GM10248 (cell line): ENCODE measurements at regions not wholly inside any gene's neighbourhood (a gene's known extent, or its start where the extent isn't known, plus 50 kb on each side); places are given as distances from the start of the nearest gene placed in this dataset.

Experiments used
- CTCF ChIA-PET: fragments of 300-600 bp; sonication (Branson Sonifier 250); formaldehyde crosslinking; extraction: SDS; loops from one replicate; lab custom pipeline; 2021; ENCODE audit warnings: antibody characterized with exemption; lab: Yijun Ruan, JAX
- POLR2A ChIA-PET: fragments of 350-650 bp; sonication (Branson Sonifier 250); formaldehyde crosslinking; extraction: SDS; loops from one replicate; lab custom pipeline; 2020; ENCODE audit warnings: antibody characterized with exemption; lab: Yijun Ruan, JAX
- DNase-seq: peaks from one replicate; pipeline ENCODE4 v3.0.0; 2012; ENCODE audit errors: extremely low spot score
- TF ChIP-seq, protein P1 (sequence below): IDR thresholded peaks from 2 replicates; pipeline ENCODE4 v1.5.1; 2012; ENCODE audit warnings: mild to moderate bottlenecking, low read depth; ENCODE audit errors: extremely low read depth, missing control alignments, control extremely low read depth

- ChIA-PET CTCF (interaction anchor here (0.8 kb wide), 1 partner anchor 8 kb away, joined by 3 read pairs; no protein-coding TSS in a partner anchor), POLR2A (no interaction called here)
- TF ChIP-seq, protein P1, sequence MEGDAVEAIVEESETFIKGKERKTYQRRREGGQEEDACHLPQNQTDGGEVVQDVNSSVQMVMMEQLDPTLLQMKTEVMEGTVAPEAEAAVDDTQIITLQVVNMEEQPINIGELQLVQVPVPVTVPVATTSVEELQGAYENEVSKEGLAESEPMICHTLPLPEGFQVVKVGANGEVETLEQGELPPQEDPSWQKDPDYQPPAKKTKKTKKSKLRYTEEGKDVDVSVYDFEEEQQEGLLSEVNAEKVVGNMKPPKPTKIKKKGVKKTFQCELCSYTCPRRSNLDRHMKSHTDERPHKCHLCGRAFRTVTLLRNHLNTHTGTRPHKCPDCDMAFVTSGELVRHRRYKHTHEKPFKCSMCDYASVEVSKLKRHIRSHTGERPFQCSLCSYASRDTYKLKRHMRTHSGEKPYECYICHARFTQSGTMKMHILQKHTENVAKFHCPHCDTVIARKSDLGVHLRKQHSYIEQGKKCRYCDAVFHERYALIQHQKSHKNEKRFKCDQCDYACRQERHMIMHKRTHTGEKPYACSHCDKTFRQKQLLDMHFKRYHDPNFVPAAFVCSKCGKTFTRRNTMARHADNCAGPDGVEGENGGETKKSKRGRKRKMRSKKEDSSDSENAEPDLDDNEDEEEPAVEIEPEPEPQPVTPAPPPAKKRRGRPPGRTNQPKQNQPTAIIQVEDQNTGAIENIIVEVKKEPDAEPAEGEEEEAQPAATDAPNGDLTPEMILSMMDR, result no peak
- DNase-seq, result no peak
These were observed 64.3 kb upstream of the ZNF32 start for GRCh38 chr10:43712821-43713584.

DNA sequence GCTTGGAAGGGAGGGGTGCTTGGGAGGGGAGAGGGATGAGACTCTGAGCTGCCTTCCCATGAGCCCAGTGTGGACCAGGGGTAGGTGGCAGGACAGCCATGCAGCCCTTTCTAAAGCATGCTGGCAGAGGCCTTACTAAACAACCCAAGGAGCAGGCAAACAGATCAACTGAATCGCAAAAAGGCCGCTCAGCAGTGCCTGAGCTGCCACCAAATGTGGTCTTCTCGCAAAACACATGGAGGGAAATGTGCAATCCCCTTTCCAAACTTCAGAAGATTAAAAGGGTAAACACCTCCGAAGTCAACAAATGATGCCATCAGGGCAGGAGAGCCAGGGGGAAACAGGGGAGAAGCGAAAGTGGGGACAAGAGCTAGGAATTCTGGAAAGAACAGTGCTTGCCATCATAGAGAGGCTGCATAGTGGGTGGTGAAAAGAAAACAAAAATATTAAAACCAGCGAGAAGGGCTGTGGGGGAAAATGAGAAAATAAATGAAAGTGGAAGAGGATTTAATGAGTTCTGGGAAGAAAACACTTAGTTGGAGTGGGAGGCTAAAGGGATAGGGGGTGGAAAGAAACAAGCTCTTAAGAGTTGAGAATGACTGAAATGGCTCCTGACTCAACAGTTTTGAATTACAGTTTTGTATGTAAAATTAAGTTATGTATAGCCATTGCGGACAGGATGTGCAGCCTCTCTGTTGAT, 62.2 kb upstream of the ZNF32 start:
- ChIA-PET POLR2A (no interaction called here), CTCF (interaction anchor here (1.1 kb wide), 1 partner anchor 16 kb away, joined by 3 read pairs; no protein-coding TSS in a partner anchor)

GRCh38 chr10:43708262-43708661, 59.6 kb upstream of the ZNF32 start:
- TF ChIP-seq, protein P1, result no peak
- no peak for DNase-seq
- CTCF ChIA-PET, result no interaction called here
- POLR2A ChIA-PET, result no interaction called here

More for the DNA sequence above, 62.2 kb upstream of the ZNF32 start:
- DNase-seq, result no peak
- TF ChIP-seq, protein P1, result no peak

DNA sequence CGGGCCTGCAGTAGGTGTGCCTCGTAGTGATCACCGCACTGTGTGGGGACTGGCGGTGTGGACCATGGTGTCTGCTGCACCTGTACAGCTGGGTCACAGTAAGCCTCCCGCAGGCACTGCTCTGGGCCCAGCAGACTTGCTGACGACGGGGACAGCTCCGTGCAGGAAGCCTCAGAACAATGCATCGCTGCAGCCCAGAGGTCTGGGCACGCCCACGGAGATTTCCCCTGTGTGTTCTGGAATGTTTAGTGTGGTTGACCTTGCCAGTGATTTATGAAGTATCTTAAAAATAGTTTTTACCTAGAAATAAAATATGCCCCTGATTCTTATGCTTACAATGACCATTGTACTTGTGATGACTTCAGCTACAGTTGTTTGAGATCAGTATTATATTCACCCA, 59.1 kb upstream of the ZNF32 start:
- CTCF ChIA-PET, result no interaction called here

GRCh38 chr10:43706166-43706565, 57.5 kb upstream of the ZNF32 start:
- TF ChIP-seq, protein P1, result no peak
- CTCF ChIA-PET, result interaction anchor here (1.9 kb wide), 1 partner anchor 16 kb away, joined by 14 read pairs; no protein-coding TSS in a partner anchor
- POLR2A ChIA-PET, result no interaction called here
- no peak for DNase-seq

More for the DNA sequence above, 59.1 kb upstream of the ZNF32 start:
- DNase-seq, result no peak
- TF ChIP-seq, protein P1, result no peak
- POLR2A ChIA-PET, result no interaction called here

DNA sequence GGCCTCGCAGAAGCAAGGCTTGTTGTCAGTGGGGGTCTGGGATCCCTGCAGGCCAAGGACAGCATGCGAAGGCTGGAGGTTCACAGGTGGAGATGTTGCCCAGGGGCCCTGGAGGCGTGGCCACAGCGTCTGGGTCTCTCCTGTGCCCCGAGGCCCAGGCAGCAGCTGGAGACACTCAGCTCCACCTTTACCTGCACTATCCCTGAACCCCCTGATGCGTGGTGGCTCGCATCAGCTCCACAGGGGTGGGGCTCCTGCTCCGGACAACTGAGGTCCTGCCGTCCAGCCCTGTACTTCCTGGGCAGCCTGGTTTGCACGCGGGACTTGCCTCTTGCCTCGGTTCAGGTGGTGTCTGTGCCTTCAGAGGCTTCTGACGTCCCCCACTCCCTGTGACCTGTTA, 54.6 kb upstream of the ZNF32 start:
- CTCF ChIA-PET, result interaction anchor here (1.2 to 1.6 kb wide), 2 partner anchors 11 to 13 kb away, joined by 3 to 6 read pairs; no protein-coding TSS in a partner anchor
- no peak for DNase-seq
- POLR2A ChIA-PET, result no interaction called here
- TF ChIP-seq, protein P1, result no peak
